SK-N-MC (cell line): ENCODE measurements at regions not wholly inside any gene's neighbourhood (a gene's known extent, or its start where the extent isn't known, plus 50 kb on each side); places are given as distances from the start of the nearest gene placed in this dataset.

Source experiments
- EZH2 ChIP-seq: fragments of 200-600 bp; sonication (generic); IDR thresholded peaks from one replicate; pipeline ENCODE4 v1.6.1; 2017; ENCODE audit warnings: antibody characterized with exemption
- POLR2AphosphoS5 ChIP-seq: IDR thresholded peaks from 2 replicates; pipeline ENCODE4 v1.6.1; 2012; ENCODE audit warnings: mild to moderate bottlenecking, low read depth, low read length, borderline replicate concordance

- no peak for TF ChIP-seq POLR2AphosphoS5
- no peak for TF ChIP-seq EZH2
Observed at GRCh38 chr3:193756536-193756935, 163.5 kb downstream of the OPA1 start.
